IMR-90 (cell line): ENCODE measurements at regions not wholly inside any gene's neighbourhood (a gene's known extent, or its start where the extent isn't known, plus 50 kb on each side); places are given as distances from the start of the nearest gene placed in this dataset.

Experiments
- ATAC-seq: fragments of 200-7000 bp; cut with Tn5 transposase; 2 replicates; pipeline ENCODE4 v1.9.1; 2020; ENCODE audit warnings: low read depth, mild to moderate bottlenecking, moderate library complexity
- BruUV-seq: library from RNA; stranded (reverse); fragments of 400-500 nt; replicated peaks from 2 replicates; lab custom pipeline; 2021; lab: Mats Ljungman, UMichigan
- CTCF ChIA-PET: fragments of 300-600 bp; formaldehyde crosslinking; extraction: SDS; loops from one replicate; lab custom pipeline; 2021; ENCODE audit warnings: antibody characterized with exemption; lab: Yijun Ruan, JAX
- POLR2A ChIA-PET: fragments of 300-600 bp; sonication (Branson Sonifier 250); formaldehyde crosslinking; loops from one replicate; lab custom pipeline; 2022; ENCODE audit warnings: antibody characterized with exemption; ENCODE audit not compliant: unreplicated experiment; lab: Charles Lee
- DNase-seq: peaks from one replicate; pipeline ENCODE4 v3.0.0; 2013
- H2AFZ ChIP-seq: replicated peaks from 2 replicates; pipeline ENCODE3; 2013; ENCODE audit warnings: low read length, mild to moderate bottlenecking; ENCODE audit not compliant: poor library complexity
- H2AK5ac ChIP-seq: 2 replicates; pipeline ENCODE4 v1.6.1; 2013; ENCODE audit warnings: low read depth, low read length, inconsistent platforms
- H2AK9ac ChIP-seq: replicated peaks from 2 replicates; pipeline ENCODE3; 2013; ENCODE audit warnings: mild to moderate bottlenecking, low read depth, low read length, moderate library complexity; ENCODE audit not compliant: poor library complexity
- H2BK120ac ChIP-seq: 2 replicates; pipeline ENCODE4 v1.6.1; 2013; ENCODE audit warnings: low read depth, low read length, inconsistent platforms
- H2BK15ac ChIP-seq: 3 replicates; pipeline ENCODE4 v1.6.1; 2013; ENCODE audit warnings: low read depth, low read length, inconsistent platforms
- H2BK20ac ChIP-seq: 2 replicates; pipeline ENCODE4 v1.6.1; 2013; ENCODE audit warnings: low read depth, mild to moderate bottlenecking, inconsistent platforms, low read length, moderate library complexity
- H2BK5ac ChIP-seq: 2 replicates; pipeline ENCODE4 v1.6.1; 2013; ENCODE audit warnings: mild to moderate bottlenecking, low read depth, low read length, inconsistent platforms; ENCODE audit not compliant: poor library complexity, severe bottlenecking
- H3K14ac ChIP-seq: replicated peaks from 2 replicates; pipeline ENCODE4 v1.6.1; 2013; ENCODE audit warnings: low read depth, low read length, inconsistent platforms
- H3K18ac ChIP-seq: 2 replicates; pipeline ENCODE4 v1.6.1; 2013; ENCODE audit warnings: low read depth, low read length, control low read depth
- H3K23ac ChIP-seq: 2 replicates; pipeline ENCODE4 v1.6.1; 2013; ENCODE audit warnings: low read depth, low read length, inconsistent platforms
- H3K27ac ChIP-seq: 2 replicates; pipeline ENCODE4 v1.5.1; 2013; ENCODE audit warnings: mild to moderate bottlenecking, control low read depth, low read length; ENCODE audit not compliant: insufficient read depth
- H3K27me3 ChIP-seq: 2 replicates; pipeline ENCODE4 v1.6.1; 2013; ENCODE audit warnings: low read length; ENCODE audit not compliant: control insufficient read depth, insufficient read depth
- H3K36me3 ChIP-seq: 2 replicates; pipeline ENCODE4 v1.6.1; 2013; ENCODE audit warnings: low read length, mixed read lengths; ENCODE audit not compliant: control insufficient read depth, insufficient read depth
- H3K4ac ChIP-seq: 2 replicates; pipeline ENCODE4 v1.6.1; 2013; ENCODE audit warnings: low read depth, low read length, inconsistent platforms
- H3K4me1 ChIP-seq: 2 replicates; pipeline ENCODE4 v1.6.1; 2013; ENCODE audit warnings: low read length, mixed read lengths; ENCODE audit not compliant: control insufficient read depth, insufficient read depth
- H3K4me2 ChIP-seq: 2 replicates; pipeline ENCODE4 v1.6.1; 2013; ENCODE audit warnings: low read depth, mild to moderate bottlenecking, control low read depth, low read length, moderate library complexity
- H3K4me3 ChIP-seq: 2 replicates; pipeline ENCODE4 v1.5.1; 2013; ENCODE audit warnings: low read depth, mild to moderate bottlenecking, control low read depth, low read length, moderate library complexity; ENCODE audit not compliant: insufficient read depth
- H3K56ac ChIP-seq: 2 replicates; pipeline ENCODE4 v1.6.1; 2013; ENCODE audit warnings: low read length, inconsistent platforms; ENCODE audit not compliant: insufficient read depth; ENCODE audit errors: extremely low read depth
- H3K79me1 ChIP-seq, 2 experiments: 2 replicates each; pipeline ENCODE4 v1.6.1; 2013; ENCODE audit warnings: low read length in 2 of 2, inconsistent platforms in 1 of 2, low read depth in 1 of 2
- H3K9ac ChIP-seq: 2 replicates; pipeline ENCODE4 v1.6.1; 2013; ENCODE audit warnings: low read depth, low read length, control low read depth
- H3K9me1 ChIP-seq: 2 replicates; pipeline ENCODE4 v1.6.1; 2013; ENCODE audit warnings: low read length, inconsistent platforms; ENCODE audit not compliant: insufficient read depth
- H3K9me3 ChIP-seq: 2 replicates; pipeline ENCODE4 v1.6.1; 2013; ENCODE audit warnings: low read length; ENCODE audit not compliant: control insufficient read depth, insufficient read depth
- H4K20me1 ChIP-seq: 2 replicates; pipeline ENCODE4 v1.6.1; 2013; ENCODE audit warnings: low read length, inconsistent platforms; ENCODE audit not compliant: insufficient read depth
- H4K5ac ChIP-seq: 2 replicates; pipeline ENCODE4 v1.6.1; 2013; ENCODE audit warnings: mild to moderate bottlenecking, low read depth, low read length, control low read depth
- H4K8ac ChIP-seq, 2 experiments: 2 replicates each; pipeline ENCODE4 v1.6.1; 2013; ENCODE audit warnings: low read depth in 2 of 2, low read length in 2 of 2, control low read depth in 1 of 2, inconsistent platforms in 1 of 2
- H4K91ac ChIP-seq: 2 replicates; pipeline ENCODE4 v1.6.1; 2013; ENCODE audit warnings: low read depth, low read length, inconsistent platforms; ENCODE audit not compliant: insufficient read depth
- CEBPB ChIP-seq: IDR thresholded peaks from 2 replicates; pipeline ENCODE4 v1.6.1; 2012; ENCODE audit warnings: low read depth, low read length, improper control_type of control experiment
- CHD1 ChIP-seq: IDR thresholded peaks from 2 replicates; pipeline ENCODE4 v1.6.1; 2012; ENCODE audit warnings: low read depth, low read length, improper control_type of control experiment
- ELK1 ChIP-seq: fragments of 150-350 bp; IDR thresholded peaks from 2 replicates; pipeline ENCODE4 v1.6.1; 2016; ENCODE audit warnings: low read depth, mild to moderate bottlenecking, low read length, moderate library complexity, borderline replicate concordance
- MAZ ChIP-seq: IDR thresholded peaks from 2 replicates; pipeline ENCODE4 v1.6.1; 2012; ENCODE audit warnings: low read depth, mild to moderate bottlenecking, low read length, improper control_type of control experiment, moderate library complexity, borderline replicate concordance
- MXI1 ChIP-seq: IDR thresholded peaks from 2 replicates; pipeline ENCODE4 v1.6.1; 2012; ENCODE audit warnings: low read depth, mild to moderate bottlenecking, low read length, moderate library complexity, borderline replicate concordance
- RCOR1 ChIP-seq: IDR thresholded peaks from 2 replicates; pipeline ENCODE4 v1.6.1; 2012; ENCODE audit warnings: mild to moderate bottlenecking, low read length, improper control_type of control experiment; ENCODE audit not compliant: insufficient replicate concordance
- RFX5 ChIP-seq: IDR thresholded peaks from 2 replicates; pipeline ENCODE4 v1.8.0; 2012; ENCODE audit warnings: low read depth, mild to moderate bottlenecking, low read length, moderate library complexity
- SMC3 ChIP-seq: fragments of 150-350 bp; IDR thresholded peaks from 2 replicates; pipeline ENCODE4 v1.6.1; 2016; ENCODE audit warnings: low read depth, mild to moderate bottlenecking, antibody characterized with exemption, low read length, moderate library complexity
- WGBS, 2 experiments: methylation state at CpG; one replicate each; pipeline versions ENCODE4 v1.1.5 to v1.1.7; 2013; ENCODE audit warnings: missing lambda C conversion rate in 2 of 2; ENCODE audit not compliant: insufficient read length in 1 of 2; ENCODE audit errors: extremely low coverage in 2 of 2; 5-methylcytosine and 5-hydroxymethylcytosine counted together
- dilution Hi-C: fragments of 300-500 bp; cut with HindIII; formaldehyde crosslinking; loops from one replicate; pipeline ENCODE4 v1.14.3; 2018; ENCODE audit warnings: low sequenced_read_pairs; ENCODE audit not compliant: unreplicated experiment
- in situ Hi-C: fragments of 300-500 bp; cut with MboI; formaldehyde crosslinking; loops from 3 replicates; pipeline ENCODE4 v1.14.3; 2019; ENCODE audit warnings: low sequenced_read_pairs, inconsistent platforms, mixed read lengths
- intact Hi-C: fragments of 100-400 bp; cut with micrococcal nuclease; formaldehyde crosslinking; loops from 2 replicates; pipeline ENCODE4 v1.10.0; 2022

- no peak overlapping the region for H2AFZ ChIP-seq
- no peak overlapping the region for H2AK5ac ChIP-seq
- H3K27me3 ChIP-seq = no peaks in the 10 kb centered on the region
- H3K9ac ChIP-seq = no peak overlapping the region
- WGBS, 2 experiments = 95% methylated on average over 3 of the region's 6 CpGs; no CpG with 5 or more reads in 1 of the 2 experiments
- no peak overlapping the region for H3K4me3 ChIP-seq
- ATAC-seq (no peak), DNase-seq (no peak)
- no peak overlapping the region for H3K4ac ChIP-seq
- intact Hi-C loops (no loop called here), in situ Hi-C loops (no loop called here), dilution Hi-C loops (no loop called here)
- no peaks in the 10 kb centered on the region for H4K20me1 ChIP-seq
- no peak overlapping the region for H3K18ac ChIP-seq
- H4K8ac ChIP-seq = no peak overlapping the region
- CTCF ChIA-PET = no interaction called here
- peaks cover 3% of the 10 kb centered on the region for H3K4me1 ChIP-seq
- no peak overlapping the region for H4K91ac ChIP-seq
- no peaks in the 10 kb centered on the region for H3K79me1 ChIP-seq
- H2BK5ac ChIP-seq = no peak overlapping the region
- no peak overlapping the region for H3K4me2 ChIP-seq
- H3K14ac ChIP-seq = no peak overlapping the region
- H2BK120ac ChIP-seq = no peak overlapping the region
- H2BK20ac ChIP-seq = no peak overlapping the region
- no peaks in the 10 kb centered on the region for H3K9me3 ChIP-seq
- no peak for TF ChIP-seq ELK1
- TF ChIP-seq MAZ = no peak
- no peak for TF ChIP-seq SMC3
- no peak for TF ChIP-seq CEBPB
- no peak for TF ChIP-seq RFX5
- TF ChIP-seq MXI1 = no peak
- TF ChIP-seq CHD1 = no peak
- TF ChIP-seq RCOR1 = no peak
- no peaks in the 10 kb centered on the region for H3K9me1 ChIP-seq
- no peak overlapping the region for H3K56ac ChIP-seq
- H3K36me3 ChIP-seq = no peaks in the 10 kb centered on the region
- H3K27ac ChIP-seq = no peak overlapping the region
- H4K5ac ChIP-seq = no peak overlapping the region
- POLR2A ChIA-PET = no interaction called here
- H2AK9ac ChIP-seq = no peak overlapping the region
- H3K23ac ChIP-seq = no peak overlapping the region
- no TSS peak for BruUV-seq
- H2BK15ac ChIP-seq = no peak overlapping the region
These were observed 448.4 kb upstream of the ZNF608 start for GRCh38 chr5:125194883-125195282.
